Panc1 (cell line): ENCODE measurements at regions not wholly inside any gene's neighbourhood (a gene's known extent, or its start where the extent isn't known, plus 50 kb on each side); places are given as distances from the start of the nearest gene placed in this dataset.

Source experiments
- POLR2AphosphoS5 ChIP-seq: IDR thresholded peaks from 2 replicates; pipeline ENCODE4 v1.6.1; 2012; ENCODE audit warnings: mild to moderate bottlenecking, low read depth, low read length, moderate library complexity
- TCF7L2 ChIP-seq: IDR thresholded peaks from 2 replicates; pipeline ENCODE4 v1.6.1; 2011; ENCODE audit warnings: mild to moderate bottlenecking, low read depth, low read length, inconsistent platforms
- TF ChIP-seq, protein P1 (sequence below), 2 experiments: IDR thresholded peaks; 2 replicates each; pipeline ENCODE4 v1.6.1; 2011 to 2012; ENCODE audit warnings: low read depth in 2 of 2, control low read depth in 1 of 2, low read length in 1 of 2, mild to moderate bottlenecking in 1 of 2, moderate library complexity in 1 of 2; ENCODE audit not compliant: insufficient read depth in 1 of 2
- TF ChIP-seq, protein P2 (sequence below): fragments of 450-650 bp; IDR thresholded peaks from 2 replicates; pipeline ENCODE4 v1.5.1; 2017; ENCODE audit warnings: mild to moderate bottlenecking

DNA sequence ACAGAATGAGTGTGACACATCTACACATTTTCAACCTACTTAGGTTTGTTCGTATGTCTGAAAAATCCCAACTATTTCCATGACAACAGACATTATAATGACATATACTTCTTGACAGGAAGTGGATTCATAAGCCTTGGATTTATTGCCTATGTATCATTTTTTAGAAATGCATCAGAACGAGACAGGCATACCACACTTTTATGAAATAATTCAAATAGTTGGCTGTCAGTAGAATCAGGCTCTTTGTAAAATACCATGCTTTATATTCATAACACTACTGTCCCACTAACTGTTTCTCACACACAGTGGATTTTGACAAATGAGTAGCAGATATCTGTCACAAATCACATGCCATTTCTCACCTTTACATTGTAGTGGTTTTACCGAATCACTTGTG lies 173.2 kb downstream of the BEND2 start:
- no peak for TF ChIP-seq TCF7L2
- TF ChIP-seq POLR2AphosphoS5, result no peak
- TF ChIP-seq, protein P1, sequence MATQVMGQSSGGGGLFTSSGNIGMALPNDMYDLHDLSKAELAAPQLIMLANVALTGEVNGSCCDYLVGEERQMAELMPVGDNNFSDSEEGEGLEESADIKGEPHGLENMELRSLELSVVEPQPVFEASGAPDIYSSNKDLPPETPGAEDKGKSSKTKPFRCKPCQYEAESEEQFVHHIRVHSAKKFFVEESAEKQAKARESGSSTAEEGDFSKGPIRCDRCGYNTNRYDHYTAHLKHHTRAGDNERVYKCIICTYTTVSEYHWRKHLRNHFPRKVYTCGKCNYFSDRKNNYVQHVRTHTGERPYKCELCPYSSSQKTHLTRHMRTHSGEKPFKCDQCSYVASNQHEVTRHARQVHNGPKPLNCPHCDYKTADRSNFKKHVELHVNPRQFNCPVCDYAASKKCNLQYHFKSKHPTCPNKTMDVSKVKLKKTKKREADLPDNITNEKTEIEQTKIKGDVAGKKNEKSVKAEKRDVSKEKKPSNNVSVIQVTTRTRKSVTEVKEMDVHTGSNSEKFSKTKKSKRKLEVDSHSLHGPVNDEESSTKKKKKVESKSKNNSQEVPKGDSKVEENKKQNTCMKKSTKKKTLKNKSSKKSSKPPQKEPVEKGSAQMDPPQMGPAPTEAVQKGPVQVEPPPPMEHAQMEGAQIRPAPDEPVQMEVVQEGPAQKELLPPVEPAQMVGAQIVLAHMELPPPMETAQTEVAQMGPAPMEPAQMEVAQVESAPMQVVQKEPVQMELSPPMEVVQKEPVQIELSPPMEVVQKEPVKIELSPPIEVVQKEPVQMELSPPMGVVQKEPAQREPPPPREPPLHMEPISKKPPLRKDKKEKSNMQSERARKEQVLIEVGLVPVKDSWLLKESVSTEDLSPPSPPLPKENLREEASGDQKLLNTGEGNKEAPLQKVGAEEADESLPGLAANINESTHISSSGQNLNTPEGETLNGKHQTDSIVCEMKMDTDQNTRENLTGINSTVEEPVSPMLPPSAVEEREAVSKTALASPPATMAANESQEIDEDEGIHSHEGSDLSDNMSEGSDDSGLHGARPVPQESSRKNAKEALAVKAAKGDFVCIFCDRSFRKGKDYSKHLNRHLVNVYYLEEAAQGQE (IDR thresholded peaks at IDR 0.05; ENCODE audit: insufficient read depth in 1 of 2, low read depth in 2 of 2, low read length in 1 of 2), result no peak
- TF ChIP-seq, protein P2, sequence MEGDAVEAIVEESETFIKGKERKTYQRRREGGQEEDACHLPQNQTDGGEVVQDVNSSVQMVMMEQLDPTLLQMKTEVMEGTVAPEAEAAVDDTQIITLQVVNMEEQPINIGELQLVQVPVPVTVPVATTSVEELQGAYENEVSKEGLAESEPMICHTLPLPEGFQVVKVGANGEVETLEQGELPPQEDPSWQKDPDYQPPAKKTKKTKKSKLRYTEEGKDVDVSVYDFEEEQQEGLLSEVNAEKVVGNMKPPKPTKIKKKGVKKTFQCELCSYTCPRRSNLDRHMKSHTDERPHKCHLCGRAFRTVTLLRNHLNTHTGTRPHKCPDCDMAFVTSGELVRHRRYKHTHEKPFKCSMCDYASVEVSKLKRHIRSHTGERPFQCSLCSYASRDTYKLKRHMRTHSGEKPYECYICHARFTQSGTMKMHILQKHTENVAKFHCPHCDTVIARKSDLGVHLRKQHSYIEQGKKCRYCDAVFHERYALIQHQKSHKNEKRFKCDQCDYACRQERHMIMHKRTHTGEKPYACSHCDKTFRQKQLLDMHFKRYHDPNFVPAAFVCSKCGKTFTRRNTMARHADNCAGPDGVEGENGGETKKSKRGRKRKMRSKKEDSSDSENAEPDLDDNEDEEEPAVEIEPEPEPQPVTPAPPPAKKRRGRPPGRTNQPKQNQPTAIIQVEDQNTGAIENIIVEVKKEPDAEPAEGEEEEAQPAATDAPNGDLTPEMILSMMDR, result no peak
